A673 (cell line): ENCODE measurements at regions not wholly inside any gene's neighbourhood (a gene's known extent, or its start where the extent isn't known, plus 50 kb on each side); places are given as distances from the start of the nearest gene placed in this dataset.

Experiments
- BruUV-seq: library from RNA; stranded (reverse); fragments of 400-500 nt; replicated peaks from 2 replicates; lab custom pipeline; 2021; lab: Mats Ljungman, UMichigan
- CTCF ChIA-PET: fragments of 300-600 bp; sonication (Branson Sonifier 250); formaldehyde crosslinking; loops from one replicate; lab custom pipeline; 2022; ENCODE audit warnings: antibody characterized with exemption; lab: Charles Lee
- POLR2A ChIA-PET: fragments of 300-600 bp; sonication (Branson Sonifier 250); formaldehyde crosslinking; loops from one replicate; lab custom pipeline; 2022; ENCODE audit warnings: antibody characterized with exemption; ENCODE audit not compliant: low non-redundant PET; lab: Charles Lee
- DNase-seq: peaks from one replicate; pipeline ENCODE4 v3.0.0-alpha.2; 2015; ENCODE audit warnings: low spot score
- H3K27ac ChIP-seq: fragments of 200-600 bp; sonication (generic); 2 replicates; pipeline ENCODE4 v1.5.1; 2016; ENCODE audit warnings: mixed run types, low read depth, mild to moderate bottlenecking, mixed read lengths, antibody characterized with exemption, low read length; ENCODE audit not compliant: poor library complexity, severe bottlenecking
- H3K27me3 ChIP-seq: fragments of 200-600 bp; sonication (generic); replicated peaks from 2 replicates; pipeline ENCODE4 v1.6.1; 2017; ENCODE audit warnings: mixed run types, low read depth, mild to moderate bottlenecking, mixed read lengths, antibody characterized with exemption, low read length; ENCODE audit not compliant: insufficient read depth, poor library complexity
- H3K36me3 ChIP-seq: fragments of 200-600 bp; sonication (generic); 2 replicates; pipeline ENCODE4 v1.6.1; 2016; ENCODE audit warnings: mixed run types, mild to moderate bottlenecking, mixed read lengths, antibody characterized with exemption, low read length; ENCODE audit not compliant: insufficient read depth, poor library complexity, severe bottlenecking
- H3K4me1 ChIP-seq: fragments of 200-600 bp; sonication (generic); 2 replicates; pipeline ENCODE4 v1.6.1; 2017; ENCODE audit warnings: mixed run types, mild to moderate bottlenecking, mixed read lengths, antibody characterized with exemption, low read length; ENCODE audit not compliant: insufficient read depth, poor library complexity, severe bottlenecking
- H3K4me3 ChIP-seq: fragments of 200-600 bp; sonication (generic); 2 replicates; pipeline ENCODE4 v1.5.1; 2016; ENCODE audit warnings: low read depth, mixed run types, mild to moderate bottlenecking, mixed read lengths, low read length; ENCODE audit not compliant: poor library complexity, severe bottlenecking
- H3K9me3 ChIP-seq: fragments of 200-600 bp; sonication (generic); 2 replicates; pipeline ENCODE4 v1.6.1; 2016; ENCODE audit warnings: mixed run types, low read depth, mild to moderate bottlenecking, mixed read lengths, antibody characterized with exemption, low read length; ENCODE audit not compliant: poor library complexity, severe bottlenecking
- EZH2 ChIP-seq: fragments of 200-600 bp; sonication (generic); IDR thresholded peaks from 2 replicates; pipeline ENCODE4 v1.6.1; 2017; ENCODE audit warnings: borderline replicate concordance, low read depth, mild to moderate bottlenecking, mixed read lengths, antibody characterized with exemption, low read length; ENCODE audit not compliant: poor library complexity, severe bottlenecking
- intact Hi-C: fragments of 100-400 bp; cut with micrococcal nuclease; formaldehyde crosslinking; loops from one replicate; pipeline ENCODE4 v1.10.0; 2022; ENCODE audit not compliant: unreplicated experiment
- TF ChIP-seq, protein P1 (sequence below): fragments of 300-800, 200-600 bp; sonication (generic); conservative IDR thresholded peaks from 2 replicates; pipeline ENCODE4 v1.5.1; 2017; ENCODE audit warnings: low read depth, mild to moderate bottlenecking, antibody characterized with exemption, low read length, moderate library complexity, mixed read lengths

DNA sequence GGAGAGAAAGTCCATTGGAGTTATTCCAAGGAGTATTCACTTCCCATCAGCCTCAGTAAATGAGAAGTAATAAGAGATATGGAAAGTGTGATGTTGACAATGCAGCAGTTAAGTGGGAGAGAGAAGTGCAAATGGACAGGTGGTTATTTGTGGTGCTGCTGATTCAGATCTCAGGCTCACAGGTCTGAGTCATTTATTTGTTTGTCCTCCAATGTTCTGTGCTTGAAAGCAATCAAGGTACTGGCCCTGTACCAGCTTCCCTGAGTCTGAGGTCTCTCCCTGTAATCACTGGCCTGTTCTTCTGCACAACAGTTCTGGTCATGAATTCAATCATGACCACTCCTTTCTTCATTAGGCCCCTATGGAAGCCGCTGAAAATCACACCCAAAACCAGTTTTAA lies 827.7 kb downstream of the MAFB start:
- no peak overlapping the region for H3K4me3 ChIP-seq
- POLR2A ChIA-PET, result no interaction called here

DNA sequence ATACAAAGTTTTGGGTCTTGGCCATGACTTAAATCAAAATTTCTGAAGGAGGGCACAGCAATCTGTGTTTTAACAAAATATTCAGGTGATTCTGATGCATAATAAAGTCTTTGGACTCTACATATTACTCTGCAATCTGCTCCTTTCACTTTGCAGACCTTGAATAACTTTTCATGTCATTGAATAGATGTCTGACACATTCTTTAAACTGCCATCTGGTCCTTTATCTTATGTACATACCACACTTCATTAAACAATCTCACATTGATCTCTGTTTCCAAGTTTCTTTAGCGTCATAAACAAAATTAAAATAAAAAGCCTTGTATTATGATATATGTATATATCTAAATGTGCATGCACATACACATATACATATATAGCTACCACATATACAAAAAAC lies 831.2 kb downstream of the MAFB start:
- Histone ChIP-seq H3K27ac (no peak overlapping the region), H3K36me3 (no peaks in the 10 kb centered on the region), H3K27me3 (no peaks in the 10 kb centered on the region), H3K4me1 (peaks cover 6% of the 10 kb centered on the region), H3K9me3 (no peaks in the 10 kb centered on the region), H3K4me3 (no peak overlapping the region)
- no peak for TF ChIP-seq EZH2
- TF ChIP-seq, protein P1, sequence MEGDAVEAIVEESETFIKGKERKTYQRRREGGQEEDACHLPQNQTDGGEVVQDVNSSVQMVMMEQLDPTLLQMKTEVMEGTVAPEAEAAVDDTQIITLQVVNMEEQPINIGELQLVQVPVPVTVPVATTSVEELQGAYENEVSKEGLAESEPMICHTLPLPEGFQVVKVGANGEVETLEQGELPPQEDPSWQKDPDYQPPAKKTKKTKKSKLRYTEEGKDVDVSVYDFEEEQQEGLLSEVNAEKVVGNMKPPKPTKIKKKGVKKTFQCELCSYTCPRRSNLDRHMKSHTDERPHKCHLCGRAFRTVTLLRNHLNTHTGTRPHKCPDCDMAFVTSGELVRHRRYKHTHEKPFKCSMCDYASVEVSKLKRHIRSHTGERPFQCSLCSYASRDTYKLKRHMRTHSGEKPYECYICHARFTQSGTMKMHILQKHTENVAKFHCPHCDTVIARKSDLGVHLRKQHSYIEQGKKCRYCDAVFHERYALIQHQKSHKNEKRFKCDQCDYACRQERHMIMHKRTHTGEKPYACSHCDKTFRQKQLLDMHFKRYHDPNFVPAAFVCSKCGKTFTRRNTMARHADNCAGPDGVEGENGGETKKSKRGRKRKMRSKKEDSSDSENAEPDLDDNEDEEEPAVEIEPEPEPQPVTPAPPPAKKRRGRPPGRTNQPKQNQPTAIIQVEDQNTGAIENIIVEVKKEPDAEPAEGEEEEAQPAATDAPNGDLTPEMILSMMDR, result no peak
- BruUV-seq, result no TSS peak
- ChIA-PET POLR2A (no interaction called here), CTCF (no interaction called here)
- intact Hi-C loops, result no loop called here
- no peak for DNase-seq

More for the DNA sequence above, 827.7 kb downstream of the MAFB start:
- Histone ChIP-seq H3K4me1 (peaks cover 6% of the 10 kb centered on the region), H3K27ac (no peak overlapping the region), H3K9me3 (no peaks in the 10 kb centered on the region), H3K27me3 (no peaks in the 10 kb centered on the region), H3K36me3 (no peaks in the 10 kb centered on the region)
- BruUV-seq, result no TSS peak
- no peak for DNase-seq
- CTCF ChIA-PET, result no interaction called here
- TF ChIP-seq, protein P1, result no peak
- no peak for TF ChIP-seq EZH2
- intact Hi-C loops, result no loop called here

GRCh38 chr20:39857187-39857586 lies 831.8 kb downstream of the MAFB start:
- peaks cover 6% of the 10 kb centered on the region for H3K4me1 ChIP-seq
- CTCF ChIA-PET, result no interaction called here
- intact Hi-C loops, result no loop called here
- no peak for DNase-seq
- no peaks in the 10 kb centered on the region for H3K9me3 ChIP-seq
- H3K4me3 ChIP-seq, result no peak overlapping the region
- no TSS peak for BruUV-seq
- TF ChIP-seq EZH2, result no peak
- TF ChIP-seq, protein P1, result no peak
- POLR2A ChIA-PET, result no interaction called here
- no peak overlapping the region for H3K27ac ChIP-seq
- H3K27me3 ChIP-seq, result no peaks in the 10 kb centered on the region
- no peaks in the 10 kb centered on the region for H3K36me3 ChIP-seq
